ENCODE measurements at regions not wholly inside any gene's neighbourhood (a gene's known extent, or its start where the extent isn't known, plus 50 kb on each side); places are given as distances from the start of the nearest gene placed in this dataset.
"Not testable (repeated sequence)": the region's sequence is repeated elsewhere in the genome, so short reads cannot be mapped to it uniquely, and the experiment has no call there.

DNA sequence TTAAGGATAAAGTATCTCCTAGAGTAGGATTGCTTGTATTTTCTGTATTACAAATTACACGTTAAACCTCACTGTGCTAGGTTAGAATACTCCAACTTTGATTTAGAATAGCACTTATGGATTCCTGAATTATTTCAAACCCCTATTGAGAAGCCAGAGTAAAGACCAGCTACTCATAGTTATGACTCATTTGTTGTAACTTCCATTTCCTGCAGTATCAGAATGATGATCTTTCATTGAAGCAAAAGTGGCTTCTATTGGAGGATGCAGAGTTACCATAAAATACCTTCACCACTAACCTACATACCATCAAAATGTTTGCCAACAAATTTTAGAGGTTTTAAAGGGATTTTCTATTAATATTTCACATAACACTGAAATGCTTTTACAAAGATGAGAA, 1322.7 kb upstream of the ALCAM start:
- TF ChIP-seq, protein P1, sequence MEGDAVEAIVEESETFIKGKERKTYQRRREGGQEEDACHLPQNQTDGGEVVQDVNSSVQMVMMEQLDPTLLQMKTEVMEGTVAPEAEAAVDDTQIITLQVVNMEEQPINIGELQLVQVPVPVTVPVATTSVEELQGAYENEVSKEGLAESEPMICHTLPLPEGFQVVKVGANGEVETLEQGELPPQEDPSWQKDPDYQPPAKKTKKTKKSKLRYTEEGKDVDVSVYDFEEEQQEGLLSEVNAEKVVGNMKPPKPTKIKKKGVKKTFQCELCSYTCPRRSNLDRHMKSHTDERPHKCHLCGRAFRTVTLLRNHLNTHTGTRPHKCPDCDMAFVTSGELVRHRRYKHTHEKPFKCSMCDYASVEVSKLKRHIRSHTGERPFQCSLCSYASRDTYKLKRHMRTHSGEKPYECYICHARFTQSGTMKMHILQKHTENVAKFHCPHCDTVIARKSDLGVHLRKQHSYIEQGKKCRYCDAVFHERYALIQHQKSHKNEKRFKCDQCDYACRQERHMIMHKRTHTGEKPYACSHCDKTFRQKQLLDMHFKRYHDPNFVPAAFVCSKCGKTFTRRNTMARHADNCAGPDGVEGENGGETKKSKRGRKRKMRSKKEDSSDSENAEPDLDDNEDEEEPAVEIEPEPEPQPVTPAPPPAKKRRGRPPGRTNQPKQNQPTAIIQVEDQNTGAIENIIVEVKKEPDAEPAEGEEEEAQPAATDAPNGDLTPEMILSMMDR (IDR thresholded peaks at IDR 0.05; ENCODE audit: low read depth, low read length): no peak
- Histone ChIP-seq H3K9me3 (ENCODE audit: severe bottlenecking) (no peaks in the 10 kb centered on the region), H3K27ac (no peak overlapping the region), H3K27me3 (ENCODE audit: insufficient read depth, low read depth, severe bottlenecking) (no peaks in the 10 kb centered on the region), H3K36me3 (no peaks in the 10 kb centered on the region), H3K4me3 (ENCODE audit: low read depth, low read length) (no peak overlapping the region)
- no peak for DNase-seq

DNA sequence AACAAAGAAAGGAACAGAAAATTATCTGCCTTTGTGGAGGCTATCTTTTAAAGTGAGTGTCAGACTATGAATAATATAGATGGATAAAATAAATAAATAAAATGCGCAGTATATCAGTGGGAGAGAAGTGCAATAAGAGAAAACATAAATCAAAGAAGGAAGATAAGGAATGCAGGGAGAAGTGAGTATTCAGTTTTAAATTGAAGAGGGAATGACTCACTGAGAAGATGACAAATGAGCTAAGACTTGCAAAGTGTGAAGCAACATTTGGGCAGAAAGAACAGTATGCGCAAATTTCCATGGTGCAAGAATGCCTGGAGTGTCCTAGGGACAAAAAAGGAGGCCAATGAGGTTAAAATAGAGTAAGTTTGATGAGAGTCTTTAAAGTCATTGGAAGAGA, 1300.1 kb upstream of the ALCAM start:
- TF ChIP-seq, protein P1 (IDR thresholded peaks at IDR 0.05; ENCODE audit: low read depth, low read length): no peak
- Histone ChIP-seq H3K27me3 (ENCODE audit: insufficient read depth, low read depth, severe bottlenecking) (no peaks in the 10 kb centered on the region), H3K36me3 (no peaks in the 10 kb centered on the region), H3K27ac (no peak overlapping the region), H3K9me3 (ENCODE audit: severe bottlenecking) (no peaks in the 10 kb centered on the region), H3K4me3 (ENCODE audit: low read depth, low read length) (no peak overlapping the region)
- no peak for DNase-seq

DNA sequence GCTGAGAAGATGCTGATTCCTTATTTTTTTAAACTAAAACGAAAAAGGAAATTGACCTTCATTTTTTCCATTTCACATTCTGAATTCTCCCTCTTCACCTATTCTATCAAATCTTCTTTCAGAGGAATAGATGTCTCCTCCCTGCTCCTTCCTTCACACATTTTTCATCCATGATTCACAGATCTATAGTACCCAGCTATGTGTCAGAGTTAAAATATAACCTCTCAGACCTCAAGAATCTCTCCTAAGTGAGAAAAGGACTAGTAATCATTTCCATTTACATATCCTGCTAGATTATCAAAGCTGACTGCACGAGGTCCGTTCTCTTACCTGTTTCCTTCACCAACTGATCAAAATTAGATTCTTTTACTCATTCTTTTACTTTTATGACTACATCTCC, 1297.6 kb upstream of the ALCAM start:
- Histone ChIP-seq H3K27me3 (ENCODE audit: insufficient read depth, low read depth, severe bottlenecking) (no peaks in the 10 kb centered on the region), H3K27ac (no peak overlapping the region), H3K9me3 (ENCODE audit: severe bottlenecking) (no peaks in the 10 kb centered on the region), H3K4me3 (ENCODE audit: low read depth, low read length) (no peak overlapping the region), H3K36me3 (no peaks in the 10 kb centered on the region)
- DNase-seq: no peak
- TF ChIP-seq, protein P1 (IDR thresholded peaks at IDR 0.05; ENCODE audit: low read depth, low read length): no peak

DNA sequence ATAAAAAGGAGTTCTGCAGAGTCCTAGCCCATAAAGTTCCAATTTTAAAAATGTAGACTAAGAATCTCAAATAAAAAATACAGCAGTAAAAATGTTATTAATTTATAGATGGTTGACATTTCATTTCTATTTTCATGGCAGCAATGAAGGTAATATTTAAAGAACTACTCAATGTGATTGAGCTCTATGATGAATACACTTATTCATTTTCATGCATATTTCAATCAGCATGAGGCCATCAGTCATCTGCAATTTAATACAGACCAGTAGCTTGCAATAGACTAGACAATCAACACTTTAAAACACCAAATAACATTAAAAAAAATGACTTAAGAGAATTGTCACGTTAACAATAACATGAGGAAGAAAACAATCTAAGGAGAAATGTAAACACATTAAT, 1295.8 kb upstream of the ALCAM start:
- Histone ChIP-seq H3K4me3 (ENCODE audit: low read depth, low read length) (no peak overlapping the region), H3K36me3 (no peaks in the 10 kb centered on the region), H3K9me3 (ENCODE audit: severe bottlenecking) (no peaks in the 10 kb centered on the region), H3K27me3 (ENCODE audit: insufficient read depth, low read depth, severe bottlenecking) (no peaks in the 10 kb centered on the region), H3K27ac (no peak overlapping the region)
- TF ChIP-seq, protein P1 (IDR thresholded peaks at IDR 0.05; ENCODE audit: low read depth, low read length): no peak
- no peak for DNase-seq

DNA sequence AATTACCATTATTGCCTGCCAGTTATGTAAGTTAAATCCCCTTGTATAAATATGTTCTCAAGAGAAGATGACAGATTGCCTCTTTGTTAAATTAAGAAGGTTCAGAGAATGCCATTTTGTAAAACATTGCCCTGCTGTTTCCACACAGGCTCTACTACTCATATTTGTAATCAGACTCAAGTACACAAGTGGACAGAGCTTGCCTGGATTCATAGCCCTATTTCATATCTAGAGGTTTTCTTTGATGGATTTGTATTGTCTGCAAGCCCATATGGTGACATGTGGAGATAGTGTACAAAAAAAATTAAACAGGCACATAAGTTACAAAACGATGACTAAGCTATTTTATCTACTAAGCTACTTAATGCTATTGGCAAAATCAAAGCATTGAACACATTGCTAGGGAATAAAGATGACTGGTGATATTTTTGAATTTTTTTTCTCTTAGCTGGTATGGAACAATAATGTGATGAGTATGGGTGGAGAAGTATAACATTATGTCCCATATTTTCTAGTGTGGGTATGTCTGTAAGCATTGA, 1286.6 kb upstream of the ALCAM start:
- TF ChIP-seq, protein P1 (IDR thresholded peaks at IDR 0.05; ENCODE audit: low read depth, low read length): no peak
- DNase-seq: no peak
- H3K9me3 ChIP-seq (ENCODE audit: severe bottlenecking): no peaks in the 10 kb centered on the region
- no peaks in the 10 kb centered on the region for H3K27me3 ChIP-seq (ENCODE audit: insufficient read depth, low read depth, severe bottlenecking)
- no peaks in the 10 kb centered on the region for H3K36me3 ChIP-seq
- no peak overlapping the region for H3K27ac ChIP-seq
- H3K4me3 ChIP-seq (ENCODE audit: low read depth, low read length): no peak overlapping the region

DNA sequence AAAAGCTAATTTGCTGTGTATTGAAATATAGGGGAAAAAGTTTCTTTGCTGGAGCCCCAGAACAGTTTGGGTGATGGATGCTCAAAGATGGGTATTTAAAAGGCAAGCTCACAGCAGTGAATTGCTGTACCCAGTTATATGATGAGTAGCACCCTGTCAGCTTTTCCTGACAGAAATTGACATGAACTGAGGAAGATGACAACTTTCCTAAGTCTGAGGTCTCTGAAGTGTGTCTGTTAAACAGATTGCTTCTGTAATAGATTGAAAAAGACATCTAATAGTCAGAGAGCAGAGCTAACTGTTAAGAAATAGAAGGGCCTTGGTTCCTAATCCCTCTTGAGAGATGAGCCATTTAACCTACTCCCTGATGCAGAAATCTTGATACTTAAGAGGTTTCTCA, 1278.0 kb upstream of the ALCAM start:
- TF ChIP-seq, protein P1 (IDR thresholded peaks at IDR 0.05; ENCODE audit: low read depth, low read length): no peak
- H3K36me3 ChIP-seq: no peaks in the 10 kb centered on the region
- H3K9me3 ChIP-seq (ENCODE audit: severe bottlenecking): no peaks in the 10 kb centered on the region
- no peak for DNase-seq
- no peak overlapping the region for H3K4me3 ChIP-seq (ENCODE audit: low read depth, low read length)
- H3K27ac ChIP-seq: no peak overlapping the region
- no peaks in the 10 kb centered on the region for H3K27me3 ChIP-seq (ENCODE audit: insufficient read depth, low read depth, severe bottlenecking)

DNA sequence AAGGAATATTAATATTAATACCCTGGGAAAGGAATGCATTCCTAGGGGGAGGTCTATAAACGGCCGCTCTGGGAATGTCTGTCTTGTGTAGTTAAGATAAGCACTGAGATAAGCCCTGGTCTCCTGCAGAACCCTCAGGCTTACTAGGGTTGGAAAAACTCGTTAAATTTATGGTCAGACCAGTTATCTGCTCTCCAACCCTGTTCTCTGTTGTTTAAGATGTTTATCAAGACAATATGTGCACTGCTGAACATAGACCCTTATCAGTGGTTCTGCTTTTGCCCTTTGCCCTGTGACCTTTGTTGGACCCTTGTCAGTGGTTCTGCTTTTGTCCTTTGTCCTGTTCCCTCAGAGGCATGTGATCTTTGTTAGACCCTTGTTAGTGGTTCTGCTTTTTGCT, 1276.7 kb upstream of the ALCAM start:
- not testable (repeated sequence) for H3K9me3 ChIP-seq (ENCODE audit: severe bottlenecking); H3K4me3 ChIP-seq (ENCODE audit: low read depth, low read length)

More for the DNA sequence above, 1276.7 kb upstream of the ALCAM start:
- H3K27me3 ChIP-seq (ENCODE audit: insufficient read depth, low read depth, severe bottlenecking); DNase-seq; H3K27ac ChIP-seq; H3K36me3 ChIP-seq: not testable (repeated sequence)
